ENCODE measurements at regions not wholly inside any gene's neighbourhood (a gene's known extent, or its start where the extent isn't known, plus 50 kb on each side); places are given as distances from the start of the nearest gene placed in this dataset.

DNA sequence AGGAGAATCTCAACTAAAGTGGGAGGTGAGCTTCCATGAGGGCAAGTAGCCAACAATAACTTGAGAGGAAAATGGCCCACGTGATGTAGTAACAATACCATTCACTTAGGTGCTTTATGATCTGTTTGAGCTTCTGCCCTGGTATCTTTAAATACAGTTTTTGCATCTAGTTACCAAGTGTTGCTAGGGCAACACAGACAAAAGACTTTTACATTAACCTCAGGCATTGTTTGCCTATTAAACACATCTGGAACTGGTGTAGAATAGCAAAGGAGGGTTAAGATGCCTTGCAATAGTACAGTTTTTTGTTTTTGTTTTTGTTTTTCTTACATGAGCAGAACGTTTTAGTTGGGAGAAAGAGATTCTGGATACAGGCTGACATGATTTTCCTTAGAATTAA, 97.7 kb upstream of the MTPN start:
- TF ChIP-seq POLR2A (IDR thresholded peaks at IDR 0.05), result no peak
- TF ChIP-seq, protein P1, sequence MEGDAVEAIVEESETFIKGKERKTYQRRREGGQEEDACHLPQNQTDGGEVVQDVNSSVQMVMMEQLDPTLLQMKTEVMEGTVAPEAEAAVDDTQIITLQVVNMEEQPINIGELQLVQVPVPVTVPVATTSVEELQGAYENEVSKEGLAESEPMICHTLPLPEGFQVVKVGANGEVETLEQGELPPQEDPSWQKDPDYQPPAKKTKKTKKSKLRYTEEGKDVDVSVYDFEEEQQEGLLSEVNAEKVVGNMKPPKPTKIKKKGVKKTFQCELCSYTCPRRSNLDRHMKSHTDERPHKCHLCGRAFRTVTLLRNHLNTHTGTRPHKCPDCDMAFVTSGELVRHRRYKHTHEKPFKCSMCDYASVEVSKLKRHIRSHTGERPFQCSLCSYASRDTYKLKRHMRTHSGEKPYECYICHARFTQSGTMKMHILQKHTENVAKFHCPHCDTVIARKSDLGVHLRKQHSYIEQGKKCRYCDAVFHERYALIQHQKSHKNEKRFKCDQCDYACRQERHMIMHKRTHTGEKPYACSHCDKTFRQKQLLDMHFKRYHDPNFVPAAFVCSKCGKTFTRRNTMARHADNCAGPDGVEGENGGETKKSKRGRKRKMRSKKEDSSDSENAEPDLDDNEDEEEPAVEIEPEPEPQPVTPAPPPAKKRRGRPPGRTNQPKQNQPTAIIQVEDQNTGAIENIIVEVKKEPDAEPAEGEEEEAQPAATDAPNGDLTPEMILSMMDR (IDR thresholded peaks at IDR 0.05 in 4 of 5, conservative IDR thresholded peaks at IDR 0.05 in 1 of 5), result no peak

All from gastrocnemius medialis (tissue), 4 donors.